ENCODE measurements at regions not wholly inside any gene's neighbourhood (a gene's known extent, or its start where the extent isn't known, plus 50 kb on each side); places are given as distances from the start of the nearest gene placed in this dataset.

- TF ChIP-seq ZNF629 (CRISPR knock-in tag; conservative IDR thresholded peaks at IDR 0.05) (no peak), HDAC1 (CRISPR knock-in tag; IDR thresholded peaks at IDR 0.05) (0 out of 2 replicates have a peak, but pooled peaks have one; percentile 15), ZNF367 (CRISPR knock-in tag; IDR thresholded peaks at IDR 0.05; ENCODE audit: borderline replicate concordance) (no peak), RORA (CRISPR knock-in tag; IDR thresholded peaks at IDR 0.05) (no peak), ZSCAN31 (CRISPR knock-in tag; IDR thresholded peaks at IDR 0.05; ENCODE audit: low read depth) (0 out of 2 replicates have a peak, but pooled peaks have one; percentile 20), PHF20 (CRISPR knock-in tag; IDR thresholded peaks at IDR 0.05) (no peak), ZNF101 (CRISPR knock-in tag; IDR thresholded peaks at IDR 0.05; ENCODE audit: borderline replicate concordance, low read depth) (no peak), SP4 (CRISPR knock-in tag; IDR thresholded peaks at IDR 0.05) (no peak), SRSF1 (optimal IDR thresholded peaks at IDR 0.05; ENCODE audit: low read depth, low read length) (no peak), THAP7 (CRISPR knock-in tag; IDR thresholded peaks at IDR 0.05) (no peak), PHF5A (CRISPR knock-in tag; IDR thresholded peaks at IDR 0.05; ENCODE audit: low read depth, unreplicated experiment) (no peak), ZNF121 (CRISPR knock-in tag; IDR thresholded peaks at IDR 0.05) (no peak), GRHL1 (CRISPR knock-in tag; conservative IDR thresholded peaks at IDR 0.05) (no peak), FOXK1 (CRISPR knock-in tag; IDR thresholded peaks at IDR 0.05; ENCODE audit: borderline replicate concordance, low read depth) (peak; percentile 30; the same call in 1 of the 2 replicates), KLF9 (CRISPR knock-in tag; IDR thresholded peaks at IDR 0.05; ENCODE audit: low read depth) (no peak), NPAS2 (CRISPR knock-in tag; IDR thresholded peaks at IDR 0.05; ENCODE audit: borderline replicate concordance) (no peak), KAT7 (CRISPR knock-in tag; IDR thresholded peaks at IDR 0.05; ENCODE audit: borderline replicate concordance) (peak; percentile 44; the same call in 1 of the 2 replicates), ZMAT3 (CRISPR knock-in tag; conservative IDR thresholded peaks at IDR 0.05) (no peak), ZNF430 (CRISPR knock-in tag; IDR thresholded peaks at IDR 0.05) (0 out of 2 replicates have a peak, but pooled peaks have one; percentile 32), ZBTB38 (CRISPR knock-in tag; IDR thresholded peaks at IDR 0.05) (no peak), ZNF432 (CRISPR knock-in tag; IDR thresholded peaks at IDR 0.05; ENCODE audit: borderline replicate concordance) (no peak), XRCC5 (optimal IDR thresholded peaks at IDR 0.05; ENCODE audit: low read length) (no peak)
- TF ChIP-seq, protein P1, sequence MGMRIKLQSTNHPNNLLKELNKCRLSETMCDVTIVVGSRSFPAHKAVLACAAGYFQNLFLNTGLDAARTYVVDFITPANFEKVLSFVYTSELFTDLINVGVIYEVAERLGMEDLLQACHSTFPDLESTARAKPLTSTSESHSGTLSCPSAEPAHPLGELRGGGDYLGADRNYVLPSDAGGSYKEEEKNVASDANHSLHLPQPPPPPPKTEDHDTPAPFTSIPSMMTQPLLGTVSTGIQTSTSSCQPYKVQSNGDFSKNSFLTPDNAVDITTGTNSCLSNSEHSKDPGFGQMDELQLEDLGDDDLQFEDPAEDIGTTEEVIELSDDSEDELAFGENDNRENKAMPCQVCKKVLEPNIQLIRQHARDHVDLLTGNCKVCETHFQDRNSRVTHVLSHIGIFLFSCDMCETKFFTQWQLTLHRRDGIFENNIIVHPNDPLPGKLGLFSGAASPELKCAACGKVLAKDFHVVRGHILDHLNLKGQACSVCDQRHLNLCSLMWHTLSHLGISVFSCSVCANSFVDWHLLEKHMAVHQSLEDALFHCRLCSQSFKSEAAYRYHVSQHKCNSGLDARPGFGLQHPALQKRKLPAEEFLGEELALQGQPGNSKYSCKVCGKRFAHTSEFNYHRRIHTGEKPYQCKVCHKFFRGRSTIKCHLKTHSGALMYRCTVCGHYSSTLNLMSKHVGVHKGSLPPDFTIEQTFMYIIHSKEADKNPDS (CRISPR knock-in tag; IDR thresholded peaks at IDR 0.05), result no peak
- TF ChIP-seq, protein P2, sequence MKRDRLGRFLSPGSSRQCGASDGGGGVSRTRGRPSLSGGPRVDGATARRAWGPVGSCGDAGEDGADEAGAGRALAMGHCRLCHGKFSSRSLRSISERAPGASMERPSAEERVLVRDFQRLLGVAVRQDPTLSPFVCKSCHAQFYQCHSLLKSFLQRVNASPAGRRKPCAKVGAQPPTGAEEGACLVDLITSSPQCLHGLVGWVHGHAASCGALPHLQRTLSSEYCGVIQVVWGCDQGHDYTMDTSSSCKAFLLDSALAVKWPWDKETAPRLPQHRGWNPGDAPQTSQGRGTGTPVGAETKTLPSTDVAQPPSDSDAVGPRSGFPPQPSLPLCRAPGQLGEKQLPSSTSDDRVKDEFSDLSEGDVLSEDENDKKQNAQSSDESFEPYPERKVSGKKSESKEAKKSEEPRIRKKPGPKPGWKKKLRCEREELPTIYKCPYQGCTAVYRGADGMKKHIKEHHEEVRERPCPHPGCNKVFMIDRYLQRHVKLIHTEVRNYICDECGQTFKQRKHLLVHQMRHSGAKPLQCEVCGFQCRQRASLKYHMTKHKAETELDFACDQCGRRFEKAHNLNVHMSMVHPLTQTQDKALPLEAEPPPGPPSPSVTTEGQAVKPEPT (CRISPR knock-in tag; IDR thresholded peaks at IDR 0.05; ENCODE audit: low read depth), result no peak
- TF ChIP-seq, protein P3, sequence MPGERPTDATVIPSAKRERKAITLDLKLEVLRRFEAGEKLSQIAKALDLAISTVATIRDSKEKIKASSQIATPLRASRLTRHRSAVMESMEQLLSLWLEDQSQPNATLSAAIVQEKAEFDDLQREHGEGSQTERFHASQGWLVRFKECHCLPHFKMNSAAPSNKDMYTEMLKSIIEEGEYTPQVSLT (CRISPR knock-in tag; IDR thresholded peaks at IDR 0.05; ENCODE audit: borderline replicate concordance, low read depth), result no peak
These were observed 160.5 kb upstream of the GRK3 start (continued) for GRCh38 chr22:25403811-25404471.

Measured in HepG2 (cell line).